ENCODE measurements at regions not wholly inside any gene's neighbourhood (a gene's known extent, or its start where the extent isn't known, plus 50 kb on each side); places are given as distances from the start of the nearest gene placed in this dataset.

GRCh38 chr6:22794844-22795243, 225.5 kb downstream of the HDGFL1 start:
- WGBS, 2 donors = 98 to 100% methylated on average over 1 of the region's 1 CpG
- no peak overlapping the region for H3K4me3 ChIP-seq
- no peaks in the 10 kb centered on the region for H3K4me1 ChIP-seq
- DNase-seq (no peak), ATAC-seq (no peak)
- TF ChIP-seq CTCF (IDR thresholded peaks at IDR 0.05) = no peak
- H3K27ac ChIP-seq = no peak overlapping the region
- no peaks in the 10 kb centered on the region for H3K27me3 ChIP-seq
- H3K36me3 ChIP-seq = no peaks in the 10 kb centered on the region
- intact Hi-C loops (cut with DNase I) = no loop called here
- H3K9me3 ChIP-seq = peaks cover 0 to 33% (median 10%) of the 10 kb centered on the region in 11 donors

- no peaks in the 10 kb centered on the region for H3K27me3 ChIP-seq
- H3K4me1 ChIP-seq = no peaks in the 10 kb centered on the region
- no peak overlapping the region for H3K4me3 ChIP-seq
- intact Hi-C loops (cut with DNase I) = no loop called here
- TF ChIP-seq CTCF (IDR thresholded peaks at IDR 0.05) = no peak
- peaks cover 0 to 9% (median 2%) of the 10 kb centered on the region in 11 donors for H3K9me3 ChIP-seq
- DNase-seq (no peak), ATAC-seq (no peak)
- no peaks in the 10 kb centered on the region for H3K36me3 ChIP-seq
- 74 to 77% methylated on average over 1 of the region's 1 CpG for WGBS, 2 donors
- H3K27ac ChIP-seq = no peak overlapping the region
Observed at GRCh38 chr6:22800451-22800850, 231.1 kb downstream of the HDGFL1 start.

- Histone ChIP-seq H3K4me3 (no peak overlapping the region), H3K27me3 (no peaks in the 10 kb centered on the region), H3K9me3 (no peaks in the 10 kb centered on the region), H3K36me3 (no peaks in the 10 kb centered on the region), H3K27ac (no peak overlapping the region), H3K4me1 (no peaks in the 10 kb centered on the region)
- TF ChIP-seq CTCF (IDR thresholded peaks at IDR 0.05) = no peak
- ATAC-seq (no peak), DNase-seq (no peak)
- intact Hi-C loops (cut with DNase I) = no loop called here
- 94 to 100% methylated on average over 2 of the region's 2 CpGs for WGBS, 2 donors
Observed at GRCh38 chr6:22801831-22802230, 232.5 kb downstream of the HDGFL1 start.

- WGBS, 2 donors = 89 to 90% methylated on average over 6 of the region's 6 CpGs
- no peaks in the 10 kb centered on the region for H3K4me1 ChIP-seq
- no peaks in the 10 kb centered on the region for H3K27me3 ChIP-seq
- no peak for TF ChIP-seq CTCF (IDR thresholded peaks at IDR 0.05)
- H3K27ac ChIP-seq = no peak overlapping the region
- no peaks in the 10 kb centered on the region for H3K9me3 ChIP-seq
- ATAC-seq (no peak), DNase-seq (no peak)
- H3K4me3 ChIP-seq = no peak overlapping the region
- intact Hi-C loops (cut with DNase I) = no loop called here
- no peaks in the 10 kb centered on the region for H3K36me3 ChIP-seq
Observed at GRCh38 chr6:22804620-22805261, 235.4 kb downstream of the HDGFL1 start.
